ENCODE measurements at regions not wholly inside any gene's neighbourhood (a gene's known extent, or its start where the extent isn't known, plus 50 kb on each side); places are given as distances from the start of the nearest gene placed in this dataset.

DNA sequence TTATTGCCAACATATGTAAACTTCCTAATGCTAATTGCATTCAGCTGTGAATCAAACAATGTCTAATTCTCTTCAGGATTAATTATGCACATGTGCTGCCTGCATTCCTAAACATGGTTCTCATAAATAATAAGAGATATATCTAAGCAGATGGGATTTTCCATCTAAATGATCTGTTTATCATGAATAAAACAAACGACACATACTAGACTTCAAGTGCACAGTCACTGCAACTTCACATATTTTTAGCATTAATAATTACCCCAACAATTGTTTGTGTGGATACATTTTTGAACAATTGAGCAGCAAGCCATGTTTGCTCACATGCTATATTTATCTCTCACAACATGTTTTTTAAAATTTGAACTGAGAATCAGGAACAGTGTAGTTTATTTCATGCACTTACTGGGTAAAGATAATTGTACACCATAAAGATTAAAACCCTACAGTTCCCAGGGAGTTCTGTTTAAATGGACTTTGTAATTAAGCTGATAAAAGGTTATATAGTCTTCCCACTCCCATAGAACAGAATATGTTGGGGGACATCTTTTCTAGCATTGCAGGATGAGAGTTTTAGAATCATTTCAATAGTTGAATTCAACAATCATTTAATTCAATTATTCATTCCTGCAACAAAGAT lies 378.5 kb downstream of the MDFIC start:
- DNase-seq, result peak; percentile 50
- Histone ChIP-seq H2AFZ (ENCODE audit: low read depth, low read length) (no peak overlapping the region), H3K4me2 (ENCODE audit: low read length, poor library complexity, severe bottlenecking) (no peak overlapping the region), H3K9me3 (ENCODE audit: control insufficient read depth, low read length) (no peaks in the 10 kb centered on the region), H3K27ac (ENCODE audit: low read length, poor library complexity, severe bottlenecking) (no peak overlapping the region), H3K14ac (ENCODE audit: low read length in 2 of 2) (no peak overlapping the region), H2BK15ac (ENCODE audit: low read depth, poor library complexity, severe bottlenecking) (no peak overlapping the region), H2BK5ac (ENCODE audit: low read depth, low read length, poor library complexity, severe bottlenecking) (no peak overlapping the region), H3K79me1 (replicated peaks; ENCODE audit: low read length, poor library complexity, severe bottlenecking) (no peaks in the 10 kb centered on the region), H3K36me3 (ENCODE audit: control insufficient read depth in 1 of 2, insufficient read depth in 2 of 2, low read depth in 1 of 2, low read length in 2 of 2) (no peaks in the 10 kb centered on the region), H3K27me3 (ENCODE audit: control insufficient read depth in 1 of 2, insufficient read depth in 1 of 2, low read length in 2 of 2) (no peaks in the 10 kb centered on the region), H2AK5ac (ENCODE audit: low read length, severe bottlenecking) (no peak overlapping the region), H2BK120ac (ENCODE audit: low read depth, low read length) (no peak overlapping the region), H4K8ac (ENCODE audit: low read length) (no peak overlapping the region), H2BK12ac (ENCODE audit: low read length in 2 of 2) (no peak overlapping the region), H3K4me3 (ENCODE audit: insufficient read depth in 1 of 2, low read depth in 1 of 2, low read length in 2 of 2) (no peak overlapping the region), H3K18ac (ENCODE audit: low read depth in 1 of 2, low read length in 2 of 2) (no peak overlapping the region), H3K23ac (ENCODE audit: low read length in 2 of 2) (no peak overlapping the region), H3K4ac (ENCODE audit: low read depth in 1 of 2, low read length in 2 of 2) (no peak overlapping the region), H3K4me1 (ENCODE audit: control insufficient read depth, insufficient read depth, low read depth, low read length) (no peaks in the 10 kb centered on the region), H3K9ac (ENCODE audit: low read length) (peak overlapping the region; percentile 41), H4K91ac (ENCODE audit: low read length) (no peak overlapping the region)
- 0% methylated on average over 1 of the region's 1 CpG for WGBS

DNA sequence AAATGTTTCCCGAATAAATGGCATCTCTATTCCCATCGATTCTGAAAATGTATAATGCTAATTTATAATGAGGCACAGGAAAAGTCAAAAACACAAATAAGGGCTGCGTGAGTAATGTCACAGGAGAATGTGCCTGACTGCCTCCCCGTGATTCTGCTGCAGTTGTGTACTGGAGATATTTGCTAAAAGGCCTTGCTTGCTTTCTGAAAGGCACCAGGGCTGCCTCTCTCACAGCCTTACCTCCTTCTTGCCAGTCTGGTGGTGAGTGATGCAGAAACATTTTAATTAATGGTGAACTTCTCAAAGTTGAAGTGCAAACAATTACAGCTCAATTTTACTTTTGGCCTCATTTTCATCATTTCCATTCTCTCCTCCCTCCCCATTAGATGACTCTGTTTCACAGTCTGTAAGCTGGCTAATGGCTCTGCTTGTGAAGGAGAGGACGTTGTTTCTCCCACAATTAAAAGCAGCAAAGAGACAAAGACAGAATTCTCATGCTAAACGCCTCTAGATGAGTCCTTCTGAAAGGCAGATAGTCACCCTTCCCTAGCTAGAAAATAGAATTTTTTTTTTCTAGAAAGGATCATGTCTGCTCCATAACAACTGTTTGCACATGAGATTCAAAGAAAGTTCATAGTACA lies 377.6 kb downstream of the MDFIC start:
- Histone ChIP-seq H3K18ac (ENCODE audit: low read depth in 1 of 2, low read length in 2 of 2) (peak overlapping the region in 1 of 2 experiments; percentile 30), H2AK5ac (ENCODE audit: low read length, severe bottlenecking) (no peak overlapping the region), H3K27ac (ENCODE audit: low read length, poor library complexity, severe bottlenecking) (no peak overlapping the region), H2BK5ac (ENCODE audit: low read depth, low read length, poor library complexity, severe bottlenecking) (no peak overlapping the region), H2BK15ac (ENCODE audit: low read depth, poor library complexity, severe bottlenecking) (no peak overlapping the region), H3K79me1 (replicated peaks; ENCODE audit: low read length, poor library complexity, severe bottlenecking) (no peaks in the 10 kb centered on the region), H3K4me3 (ENCODE audit: insufficient read depth in 1 of 2, low read depth in 1 of 2, low read length in 2 of 2) (no peak overlapping the region), H3K27me3 (ENCODE audit: control insufficient read depth in 1 of 2, insufficient read depth in 1 of 2, low read length in 2 of 2) (no peaks in the 10 kb centered on the region), H3K4ac (ENCODE audit: low read depth in 1 of 2, low read length in 2 of 2) (no peak overlapping the region), H2AFZ (ENCODE audit: low read depth, low read length) (no peak overlapping the region), H4K8ac (ENCODE audit: low read length) (no peak overlapping the region), H3K4me1 (ENCODE audit: control insufficient read depth, insufficient read depth, low read depth, low read length) (no peaks in the 10 kb centered on the region), H3K4me2 (ENCODE audit: low read length, poor library complexity, severe bottlenecking) (no peak overlapping the region), H3K36me3 (ENCODE audit: control insufficient read depth in 1 of 2, insufficient read depth in 2 of 2, low read depth in 1 of 2, low read length in 2 of 2) (no peaks in the 10 kb centered on the region), H3K9me3 (ENCODE audit: control insufficient read depth, low read length) (no peaks in the 10 kb centered on the region), H4K91ac (ENCODE audit: low read length) (no peak overlapping the region), H2BK120ac (ENCODE audit: low read depth, low read length) (no peak overlapping the region), H3K23ac (ENCODE audit: low read length in 2 of 2) (no peak overlapping the region), H3K14ac (ENCODE audit: low read length in 2 of 2) (no peak overlapping the region), H2BK12ac (ENCODE audit: low read length in 2 of 2) (no peak overlapping the region), H3K9ac (ENCODE audit: low read length) (peak overlapping the region; percentile 41)
- peak; percentile 14 for DNase-seq
- WGBS, result 69% methylated on average over 5 of the region's 6 CpGs

DNA sequence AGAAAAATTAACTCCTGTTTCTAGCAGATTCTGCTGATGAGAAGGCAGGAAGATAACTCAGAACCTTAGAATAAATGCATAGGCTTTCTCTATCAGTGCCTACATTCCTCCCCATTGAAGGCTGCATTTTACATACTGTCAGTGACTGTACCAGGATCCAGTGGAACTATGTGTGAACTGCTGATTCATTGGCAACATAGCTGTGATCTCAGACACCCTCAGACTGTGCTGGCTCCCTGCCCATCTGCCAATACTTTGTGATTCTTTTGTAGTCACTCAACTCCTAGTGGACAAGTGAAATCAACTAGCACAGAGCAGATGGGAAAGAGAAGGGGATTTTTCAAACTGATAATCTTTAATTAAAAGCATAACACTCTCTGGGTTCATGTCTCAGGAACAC lies 375.8 kb downstream of the MDFIC start:
- H2BK5ac ChIP-seq (ENCODE audit: low read depth, low read length, poor library complexity, severe bottlenecking), result no peak overlapping the region
- H3K27ac ChIP-seq (ENCODE audit: low read length, poor library complexity, severe bottlenecking), result no peak overlapping the region
- H2BK12ac ChIP-seq (ENCODE audit: low read length in 2 of 2), result peak overlapping the region in 1 of 2 experiments; percentile 3

DNA sequence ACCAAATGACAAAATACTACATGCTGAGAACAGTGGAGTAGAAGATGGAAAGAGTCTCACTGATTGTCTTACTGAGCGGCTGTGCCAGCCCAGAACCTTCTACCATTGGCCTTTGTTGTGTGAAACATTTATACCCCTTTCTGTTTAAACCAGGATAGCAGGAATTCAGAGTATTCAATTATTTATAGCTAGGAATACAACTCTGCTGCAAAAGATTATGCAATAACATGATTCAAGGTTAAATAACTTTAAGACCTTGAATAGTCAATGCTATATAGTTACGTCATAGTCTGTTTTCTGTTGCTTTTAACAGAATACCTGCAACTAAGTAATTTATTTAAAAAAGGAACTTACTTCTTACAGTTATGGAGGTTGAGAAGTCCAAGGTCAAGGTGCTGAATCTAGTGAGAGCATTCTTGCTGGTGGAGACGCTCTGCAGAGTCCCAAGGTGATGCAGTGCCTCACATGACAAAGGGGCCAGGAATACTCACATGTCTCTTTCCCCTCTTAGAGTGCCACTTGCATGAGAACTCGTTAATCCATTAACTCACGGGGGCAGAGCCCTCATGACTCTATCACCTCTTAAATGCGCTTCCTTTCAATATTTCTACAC lies 371.8 kb downstream of the MDFIC start:
- Histone ChIP-seq H4K91ac (ENCODE audit: low read length) (no peak overlapping the region), H3K4ac (ENCODE audit: low read depth in 1 of 2, low read length in 2 of 2) (no peak overlapping the region), H2BK15ac (ENCODE audit: low read depth, poor library complexity, severe bottlenecking) (no peak overlapping the region), H2BK5ac (ENCODE audit: low read depth, low read length, poor library complexity, severe bottlenecking) (no peak overlapping the region), H3K79me1 (replicated peaks; ENCODE audit: low read length, poor library complexity, severe bottlenecking) (no peaks in the 10 kb centered on the region), H3K18ac (ENCODE audit: low read depth in 1 of 2, low read length in 2 of 2) (no peak overlapping the region), H3K27me3 (ENCODE audit: control insufficient read depth in 1 of 2, insufficient read depth in 1 of 2, low read length in 2 of 2) (no peaks in the 10 kb centered on the region), H3K4me1 (ENCODE audit: control insufficient read depth, insufficient read depth, low read depth, low read length) (no peaks in the 10 kb centered on the region), H2AK5ac (ENCODE audit: low read length, severe bottlenecking) (no peak overlapping the region), H3K9ac (ENCODE audit: low read length) (no peak overlapping the region), H3K9me3 (ENCODE audit: control insufficient read depth, low read length) (no peaks in the 10 kb centered on the region), H3K4me3 (ENCODE audit: insufficient read depth in 1 of 2, low read depth in 1 of 2, low read length in 2 of 2) (no peak overlapping the region), H3K27ac (ENCODE audit: low read length, poor library complexity, severe bottlenecking) (no peak overlapping the region), H2BK120ac (ENCODE audit: low read depth, low read length) (no peak overlapping the region), H3K23ac (ENCODE audit: low read length in 2 of 2) (no peak overlapping the region), H4K8ac (ENCODE audit: low read length) (no peak overlapping the region), H3K36me3 (ENCODE audit: control insufficient read depth in 1 of 2, insufficient read depth in 2 of 2, low read depth in 1 of 2, low read length in 2 of 2) (no peaks in the 10 kb centered on the region), H2AFZ (ENCODE audit: low read depth, low read length) (no peak overlapping the region), H3K14ac (ENCODE audit: low read length in 2 of 2) (no peak overlapping the region), H2BK12ac (ENCODE audit: low read length in 2 of 2) (no peak overlapping the region), H3K4me2 (ENCODE audit: low read length, poor library complexity, severe bottlenecking) (no peak overlapping the region)
- no peak for DNase-seq
- 63% methylated on average over 4 of the region's 6 CpGs for WGBS

More for the DNA sequence above, 375.8 kb downstream of the MDFIC start:
- Histone ChIP-seq H2BK120ac (ENCODE audit: low read depth, low read length) (no peak overlapping the region), H3K4me1 (ENCODE audit: control insufficient read depth, insufficient read depth, low read depth, low read length) (no peaks in the 10 kb centered on the region), H2AFZ (ENCODE audit: low read depth, low read length) (no peak overlapping the region), H3K9me3 (ENCODE audit: control insufficient read depth, low read length) (no peaks in the 10 kb centered on the region), H3K4me3 (ENCODE audit: insufficient read depth in 1 of 2, low read depth in 1 of 2, low read length in 2 of 2) (no peak overlapping the region), H3K9ac (ENCODE audit: low read length) (no peak overlapping the region), H3K14ac (ENCODE audit: low read length in 2 of 2) (no peak overlapping the region), H4K91ac (ENCODE audit: low read length) (no peak overlapping the region), H3K23ac (ENCODE audit: low read length in 2 of 2) (no peak overlapping the region), H3K79me1 (replicated peaks; ENCODE audit: low read length, poor library complexity, severe bottlenecking) (no peaks in the 10 kb centered on the region), H3K4ac (ENCODE audit: low read depth in 1 of 2, low read length in 2 of 2) (peak overlapping the region in 1 of 2 experiments; percentile 20), H2BK15ac (ENCODE audit: low read depth, poor library complexity, severe bottlenecking) (no peak overlapping the region), H3K18ac (ENCODE audit: low read depth in 1 of 2, low read length in 2 of 2) (no peak overlapping the region), H2AK5ac (ENCODE audit: low read length, severe bottlenecking) (no peak overlapping the region), H3K4me2 (ENCODE audit: low read length, poor library complexity, severe bottlenecking) (no peak overlapping the region), H3K27me3 (ENCODE audit: control insufficient read depth in 1 of 2, insufficient read depth in 1 of 2, low read length in 2 of 2) (no peaks in the 10 kb centered on the region), H3K36me3 (ENCODE audit: control insufficient read depth in 1 of 2, insufficient read depth in 2 of 2, low read depth in 1 of 2, low read length in 2 of 2) (no peaks in the 10 kb centered on the region), H4K8ac (ENCODE audit: low read length) (no peak overlapping the region)
- peak; percentile 53 for DNase-seq
